HG03460 (cell line): ENCODE measurements at regions not wholly inside any gene's neighbourhood (a gene's known extent, or its start where the extent isn't known, plus 50 kb on each side); places are given as distances from the start of the nearest gene placed in this dataset.
"Not testable (repeated sequence)": the region's sequence is repeated elsewhere in the genome, so short reads cannot be mapped to it uniquely, and the experiment has no call there.

Source experiments
- ATAC-seq: cut with Tn5 transposase; IDR thresholded peaks from one replicate; pipeline ENCODE4 v1.9.1; 2021; ENCODE audit not compliant: unreplicated experiment

DNA sequence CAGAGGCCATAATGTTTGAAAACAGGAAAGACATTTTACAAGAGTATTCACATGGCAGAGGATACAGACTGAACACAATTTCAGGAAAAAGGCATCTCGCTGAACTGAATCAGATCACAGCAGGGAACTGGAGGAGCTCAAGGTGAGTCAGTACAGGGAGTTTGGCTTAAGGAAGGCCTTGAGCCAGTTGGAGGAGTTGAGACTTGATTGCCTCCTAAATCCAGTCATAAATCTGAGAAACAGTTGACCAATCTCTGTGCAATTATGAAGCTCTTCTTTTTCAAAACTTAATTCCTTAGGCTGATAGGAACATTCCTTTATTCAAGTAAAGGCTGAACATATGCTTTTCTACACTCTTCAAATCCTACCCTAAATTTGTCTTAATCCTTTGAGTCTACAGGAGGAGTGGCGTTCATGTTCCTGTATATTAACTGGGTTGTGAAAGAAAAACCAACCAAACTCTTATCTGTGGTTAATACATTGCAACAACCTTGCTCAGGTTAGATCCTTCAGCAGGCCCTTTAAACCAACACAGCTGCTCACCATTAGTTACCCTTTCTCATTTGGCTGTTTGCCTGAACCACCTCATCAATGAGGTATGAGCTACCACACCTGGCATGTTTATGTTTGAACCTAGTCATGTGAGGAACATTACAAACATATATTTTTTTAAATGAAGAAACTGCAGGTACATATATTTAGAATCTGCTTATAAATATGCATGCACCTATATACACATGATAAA is 404.1 kb upstream of the ATP11B start:
- ATAC-seq = no peak

DNA sequence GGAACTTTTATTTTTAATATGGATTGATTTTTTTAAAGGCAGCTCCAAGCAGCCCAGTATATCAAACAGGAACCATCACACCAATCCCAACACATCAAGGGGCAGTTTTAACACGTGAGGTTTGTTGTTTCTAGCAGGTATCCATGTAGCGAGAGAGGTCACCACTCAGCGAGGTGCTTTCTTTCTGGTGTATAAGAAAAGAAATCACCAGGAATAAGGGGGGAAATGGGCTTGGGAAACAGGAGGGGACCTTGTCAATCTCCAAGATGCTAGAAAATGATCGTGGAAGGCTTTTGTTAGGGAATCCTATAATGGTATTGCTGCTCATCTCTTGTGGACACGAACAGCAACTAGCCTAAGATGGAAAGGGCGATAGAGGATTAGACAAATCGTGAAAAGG is 402.9 kb upstream of the ATP11B start:
- no peak for ATAC-seq

DNA sequence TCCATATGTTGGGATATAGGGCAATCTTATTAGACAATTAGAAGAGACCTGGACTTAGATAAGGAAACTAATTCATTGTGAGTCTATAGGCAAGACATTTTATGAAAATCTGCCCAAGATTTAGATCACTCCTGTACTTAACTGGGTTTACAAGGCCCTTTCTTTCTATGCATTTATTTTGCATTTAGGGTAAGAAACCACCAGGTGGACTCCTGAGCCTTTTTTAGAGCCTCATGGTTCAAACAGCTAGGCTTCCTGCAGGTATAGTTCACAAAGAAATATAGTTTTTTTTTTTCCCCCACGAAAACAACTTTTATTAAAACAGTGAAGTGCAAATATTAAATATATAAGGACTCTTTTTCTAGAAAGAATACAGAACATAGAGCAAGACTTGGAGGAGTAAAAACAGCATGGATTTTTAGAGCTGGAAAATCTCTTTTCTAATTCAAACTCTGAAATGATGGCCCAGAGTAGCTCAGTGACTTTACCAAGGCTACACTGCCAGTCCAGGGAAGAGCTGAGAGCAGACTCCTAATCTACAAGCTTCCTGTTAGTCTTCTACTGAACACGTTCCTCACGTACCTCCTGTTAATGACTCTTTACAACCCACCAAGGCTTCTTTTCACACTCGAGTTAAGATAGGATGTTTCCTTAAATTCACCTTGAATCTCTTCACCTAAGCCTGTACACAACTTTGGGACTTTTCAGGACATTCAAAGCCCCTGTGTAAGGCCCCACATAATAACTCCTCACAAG is 400.9 kb upstream of the ATP11B start:
- ATAC-seq = no peak

DNA sequence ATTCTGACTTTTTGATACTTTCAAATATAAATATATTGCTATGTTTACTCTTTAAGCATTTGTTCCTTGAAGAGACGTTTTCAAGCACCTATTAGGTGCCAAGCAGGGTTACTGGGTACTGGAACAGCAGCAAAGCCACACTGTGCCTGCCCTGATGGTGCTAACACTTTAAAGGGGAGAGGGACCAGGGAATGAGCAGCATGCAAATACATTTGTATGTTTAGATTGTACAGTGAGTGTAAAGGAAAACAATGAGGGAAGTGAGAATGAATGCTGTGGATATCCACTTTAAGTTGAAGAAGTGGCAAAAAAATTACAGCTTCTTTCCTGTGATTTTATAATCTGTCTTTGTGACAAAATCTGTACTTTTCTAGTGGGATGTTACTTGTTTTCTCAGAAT is 400.2 kb upstream of the ATP11B start:
- ATAC-seq = no peak

DNA sequence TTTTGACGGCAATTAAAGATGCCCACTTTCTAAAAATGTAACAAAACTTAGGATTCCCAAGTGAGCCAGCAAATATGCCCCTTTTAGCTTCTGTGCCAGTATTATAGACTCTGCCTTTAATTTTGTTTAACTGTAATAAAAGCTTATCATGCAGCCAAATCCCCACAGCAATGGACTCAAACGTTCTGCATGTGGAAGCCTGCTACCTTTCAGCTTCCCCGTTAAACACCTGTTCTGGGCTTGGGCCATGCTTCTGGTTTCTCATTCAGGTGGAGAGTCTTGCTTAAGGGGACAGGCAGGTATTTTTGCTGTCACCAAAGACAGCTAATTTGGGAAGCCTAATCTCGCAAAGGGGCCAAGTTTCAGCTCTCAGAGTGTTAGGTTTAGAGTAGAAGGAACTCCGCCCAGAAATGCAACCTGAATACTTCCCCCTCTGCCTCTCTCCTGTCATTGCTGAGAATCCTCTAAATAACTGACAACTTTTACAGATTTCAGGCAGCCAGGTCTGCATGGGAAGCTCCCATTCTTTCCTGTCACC is 399.4 kb upstream of the ATP11B start:
- no peak for ATAC-seq

DNA sequence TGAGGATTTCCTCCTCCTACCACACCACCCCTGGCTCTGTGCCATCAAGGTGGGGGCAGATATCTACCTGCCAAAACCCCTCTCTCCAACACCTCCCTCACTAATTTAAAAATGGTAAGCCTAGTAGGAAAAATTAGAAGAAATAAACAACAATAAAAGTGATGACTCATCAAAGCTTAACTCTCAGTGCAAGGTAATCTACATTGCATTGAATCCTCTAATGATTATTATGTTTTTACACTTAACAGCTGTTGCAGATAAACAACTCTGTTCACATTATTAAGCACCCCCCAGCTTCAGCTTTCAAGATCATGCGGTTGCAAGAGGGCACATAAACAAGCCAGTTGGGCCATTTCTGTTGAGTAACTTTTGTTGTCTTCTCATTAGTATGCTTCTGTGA is 396.1 kb upstream of the ATP11B start:
- no peak for ATAC-seq

DNA sequence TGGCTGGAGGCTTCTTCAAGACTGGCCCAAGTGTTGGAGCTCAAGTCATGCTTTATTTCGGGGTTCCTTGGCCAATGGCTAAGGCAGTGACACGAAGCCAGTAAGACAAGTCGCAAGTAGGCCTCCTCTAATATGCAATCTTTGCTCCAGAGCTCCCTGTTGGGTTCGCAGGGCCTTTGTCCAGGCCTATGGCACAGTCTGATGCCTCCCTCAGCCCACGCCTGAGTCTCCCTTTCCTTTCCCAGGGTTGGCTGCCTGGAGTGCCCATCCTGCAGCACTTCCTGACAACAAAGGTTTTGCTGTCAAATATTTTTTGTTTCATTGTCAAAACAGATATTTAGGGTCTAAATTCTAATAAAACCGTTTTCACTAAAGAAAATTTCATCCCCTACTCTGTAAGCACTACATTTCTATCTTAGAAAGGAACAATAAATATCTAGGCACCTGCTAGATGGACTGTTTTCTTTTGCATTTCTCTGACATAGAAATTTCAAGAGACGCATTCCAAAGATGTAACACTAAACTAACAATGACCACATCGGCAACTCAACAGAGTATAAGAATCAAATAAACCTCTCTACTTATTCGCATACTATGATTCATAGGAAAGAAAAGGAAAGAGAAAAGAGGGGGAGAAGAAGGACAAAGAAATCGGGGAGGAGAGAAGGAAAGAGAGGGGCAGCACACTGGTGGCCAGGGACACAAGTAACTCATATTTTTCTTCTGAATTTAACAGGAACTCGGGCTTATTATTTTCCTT is 393.1 kb upstream of the ATP11B start:
- ATAC-seq = no peak

DNA sequence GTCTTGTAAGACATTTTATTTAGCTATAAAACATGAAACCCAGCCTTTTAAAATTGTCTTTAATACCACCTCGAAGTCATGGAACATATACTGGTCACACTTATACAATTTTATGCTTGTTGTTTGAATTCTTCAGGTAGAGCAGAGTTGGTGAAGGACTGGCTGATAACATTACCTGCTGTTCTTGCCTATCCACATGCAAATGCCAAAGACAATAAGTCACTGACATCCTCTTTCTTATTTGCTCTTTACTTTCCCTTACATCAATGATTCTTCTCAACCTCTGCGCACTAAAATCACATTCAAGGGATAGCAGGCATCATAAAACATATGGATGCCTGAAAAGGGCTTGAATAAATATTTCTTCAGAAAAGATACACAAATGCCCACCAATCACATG is 392.5 kb upstream of the ATP11B start:
- ATAC-seq = no peak

DNA sequence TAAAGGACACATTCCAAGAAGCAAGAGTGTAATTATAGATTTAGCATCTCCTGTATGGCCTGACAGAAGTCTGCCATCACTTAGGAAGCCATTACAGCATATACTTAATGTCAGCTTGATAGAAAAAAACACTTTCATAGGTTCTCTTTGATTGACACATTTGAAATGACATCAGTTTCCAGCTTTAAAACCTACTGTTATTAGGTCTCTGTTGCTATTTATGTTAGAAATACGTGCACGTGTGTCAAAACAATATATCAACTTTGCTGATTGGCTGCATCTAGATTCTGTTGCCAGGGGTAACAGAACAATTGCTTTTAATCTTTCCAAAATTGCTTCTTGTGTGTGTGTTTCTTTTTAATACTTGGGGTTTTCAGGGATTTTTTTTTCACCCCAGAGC is 389.3 kb upstream of the ATP11B start:
- no peak for ATAC-seq

DNA sequence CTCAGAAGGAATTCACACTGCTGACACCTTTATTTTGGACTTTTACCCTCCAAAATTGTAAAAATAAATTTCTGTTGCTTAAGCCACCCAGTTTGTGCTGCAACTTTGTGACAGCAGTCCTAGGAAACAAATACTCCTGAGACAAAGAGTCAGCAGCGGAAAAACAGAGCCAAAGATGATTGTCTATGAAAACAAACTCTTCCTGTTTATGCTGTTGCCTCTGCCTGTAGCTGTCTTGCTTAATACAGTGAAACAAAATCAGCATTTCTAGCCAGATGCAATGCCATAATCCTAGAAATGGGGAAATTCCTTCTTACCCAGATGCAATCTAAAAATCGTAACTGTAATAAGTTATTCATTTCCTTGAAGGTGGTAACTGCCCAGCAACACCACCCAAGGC is 387.5 kb upstream of the ATP11B start:
- no peak for ATAC-seq

DNA sequence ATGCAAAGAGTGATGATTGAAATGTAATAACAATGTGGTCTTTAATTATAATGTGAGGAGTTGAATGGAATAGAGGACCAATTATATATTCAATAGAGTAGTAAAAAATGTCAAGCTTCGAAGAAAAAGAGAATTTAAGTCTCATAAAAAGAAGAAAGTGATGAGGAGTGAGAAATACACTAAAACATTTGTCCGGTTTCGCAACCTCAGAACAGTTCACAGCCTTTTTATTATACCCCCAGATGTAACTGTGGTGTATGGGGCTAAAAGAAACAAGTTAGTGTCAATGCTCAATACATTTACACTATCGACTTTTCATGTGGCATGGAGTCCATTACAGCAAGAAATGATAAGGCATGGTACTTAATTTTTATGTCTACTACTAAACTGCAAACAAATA is 386.5 kb upstream of the ATP11B start:
- ATAC-seq = no peak

DNA sequence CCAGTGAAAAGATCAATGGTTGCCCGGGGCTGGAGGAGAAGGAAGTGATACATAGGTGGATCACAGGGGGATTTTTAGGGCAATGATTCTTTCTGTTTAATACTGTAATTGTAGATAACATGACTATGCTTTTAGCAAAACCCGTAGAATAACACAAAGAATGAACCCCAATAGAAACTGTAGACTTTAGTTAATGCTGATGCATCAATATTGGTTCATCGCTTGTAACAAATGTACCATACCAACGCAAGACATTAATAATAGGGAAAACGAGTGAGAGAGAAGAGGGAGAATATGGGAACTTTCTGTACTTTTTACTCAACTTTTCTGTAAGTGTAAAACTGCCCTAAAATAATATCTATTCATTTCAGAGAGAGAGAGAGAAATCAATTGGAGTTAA is 383.3 kb upstream of the ATP11B start:
- ATAC-seq = no peak

DNA sequence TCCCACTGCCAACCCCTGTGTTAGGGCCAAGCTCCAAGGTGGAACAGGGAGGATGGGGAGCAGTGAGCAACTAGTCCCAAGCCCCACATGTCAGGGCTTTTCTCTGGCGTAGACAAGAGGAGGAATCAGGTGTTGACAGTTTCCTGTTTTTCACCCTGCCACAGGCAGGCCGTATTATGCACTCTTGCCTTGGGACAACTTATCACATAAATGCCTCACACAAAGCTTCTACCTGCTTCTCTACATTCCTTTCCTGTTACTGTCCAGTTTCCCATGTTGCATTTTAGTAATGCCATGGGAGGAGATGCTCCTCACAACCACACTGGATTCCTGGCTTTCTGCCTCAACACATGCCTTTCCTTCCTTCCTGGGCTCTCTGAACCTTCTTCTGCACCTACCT is 381.2 kb upstream of the ATP11B start:
- no peak for ATAC-seq

DNA sequence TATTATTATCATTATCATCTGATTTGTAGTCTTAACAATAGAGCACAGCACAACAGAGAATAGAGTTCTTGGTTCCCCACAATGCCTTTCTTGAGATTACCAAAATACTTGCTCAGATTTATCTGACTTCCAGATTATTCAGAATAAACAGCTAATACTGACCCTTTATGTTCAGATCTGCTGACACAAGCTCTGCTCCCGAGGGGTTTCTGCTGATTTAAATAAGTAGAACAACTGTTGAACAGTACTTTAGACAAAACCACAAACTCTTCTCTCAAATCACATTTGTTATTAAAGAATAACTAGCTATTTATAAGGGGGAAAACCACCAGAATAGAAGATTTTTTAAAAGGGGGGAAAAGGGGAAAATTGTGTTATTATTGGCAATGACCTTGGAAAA is 380.2 kb upstream of the ATP11B start:
- no peak for ATAC-seq

DNA sequence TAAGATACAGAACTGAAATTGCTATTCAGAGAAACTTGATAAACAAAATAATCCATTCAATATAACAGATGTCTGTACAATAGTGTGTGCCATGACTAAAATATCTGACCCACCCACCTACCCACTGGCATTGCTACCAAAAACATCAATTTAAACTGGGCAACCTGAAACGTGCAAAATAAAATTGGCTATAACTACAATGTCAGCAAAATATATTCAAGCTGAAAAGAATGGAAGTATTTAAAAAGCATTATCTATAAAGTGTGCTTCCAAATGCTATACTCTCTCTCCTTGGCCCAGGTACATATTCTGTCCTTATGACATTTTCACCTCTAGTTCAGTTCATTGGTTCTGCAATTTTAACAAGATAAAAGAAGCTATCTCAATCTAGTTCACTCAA is 379.6 kb upstream of the ATP11B start:
- ATAC-seq = no peak

DNA sequence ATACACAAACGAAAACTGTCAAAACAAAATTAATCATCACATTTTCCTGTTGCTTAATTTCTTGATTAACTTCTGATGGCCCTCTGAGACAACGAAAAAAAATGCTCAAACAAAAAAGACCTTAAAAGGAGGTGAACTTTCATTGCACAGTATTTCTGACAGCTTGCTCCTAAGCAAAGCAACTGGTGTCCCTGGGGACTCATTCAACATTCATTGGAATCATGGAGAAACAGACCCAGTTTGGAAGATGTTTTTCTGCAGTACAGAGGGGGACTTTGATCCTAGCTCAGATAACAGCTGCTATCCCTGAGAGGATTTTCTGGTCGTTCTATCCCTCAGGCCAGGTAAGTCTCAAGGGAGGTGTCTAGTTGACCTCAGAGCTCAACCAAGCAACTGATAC is 378.7 kb upstream of the ATP11B start:
- no peak for ATAC-seq

DNA sequence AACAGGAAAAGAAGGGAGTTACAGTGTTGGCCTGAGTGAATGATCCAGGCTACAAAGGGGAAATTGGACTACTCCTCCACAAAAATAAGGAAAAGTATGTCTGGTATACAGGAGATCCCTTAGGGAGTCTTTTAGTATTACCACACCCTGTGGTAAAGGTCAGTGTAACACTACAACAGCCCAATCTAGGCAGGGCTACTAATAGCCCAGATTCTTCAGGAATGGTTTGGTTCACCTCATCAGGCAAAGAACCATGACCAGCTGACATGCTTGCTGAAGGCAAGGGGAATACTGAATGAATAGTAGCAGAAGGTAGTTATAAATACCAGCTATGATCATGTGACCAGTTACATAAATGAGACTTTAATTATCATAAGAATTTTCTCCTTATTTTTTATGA is 372.6 kb upstream of the ATP11B start:
- ATAC-seq = no peak

DNA sequence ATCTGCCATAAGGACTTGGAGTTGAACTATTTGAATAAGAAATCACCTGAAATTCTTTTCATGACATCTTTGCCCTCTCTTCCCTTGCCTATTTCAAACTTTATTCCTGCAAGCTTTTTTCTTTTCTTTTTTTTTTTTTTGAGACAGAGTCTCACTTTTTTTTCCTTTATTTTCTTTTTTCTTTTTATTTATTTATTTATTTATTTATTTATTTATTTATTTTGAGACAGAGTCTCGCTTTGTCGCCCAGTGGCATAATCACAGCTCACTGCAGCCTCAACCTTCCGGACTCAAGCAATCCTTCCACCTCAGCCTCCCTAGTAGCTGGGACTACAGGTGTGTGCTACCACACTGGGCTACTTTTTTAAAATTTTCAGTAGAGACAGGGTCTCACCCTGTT is 369.3 kb upstream of the ATP11B start:
- no peak for ATAC-seq

DNA sequence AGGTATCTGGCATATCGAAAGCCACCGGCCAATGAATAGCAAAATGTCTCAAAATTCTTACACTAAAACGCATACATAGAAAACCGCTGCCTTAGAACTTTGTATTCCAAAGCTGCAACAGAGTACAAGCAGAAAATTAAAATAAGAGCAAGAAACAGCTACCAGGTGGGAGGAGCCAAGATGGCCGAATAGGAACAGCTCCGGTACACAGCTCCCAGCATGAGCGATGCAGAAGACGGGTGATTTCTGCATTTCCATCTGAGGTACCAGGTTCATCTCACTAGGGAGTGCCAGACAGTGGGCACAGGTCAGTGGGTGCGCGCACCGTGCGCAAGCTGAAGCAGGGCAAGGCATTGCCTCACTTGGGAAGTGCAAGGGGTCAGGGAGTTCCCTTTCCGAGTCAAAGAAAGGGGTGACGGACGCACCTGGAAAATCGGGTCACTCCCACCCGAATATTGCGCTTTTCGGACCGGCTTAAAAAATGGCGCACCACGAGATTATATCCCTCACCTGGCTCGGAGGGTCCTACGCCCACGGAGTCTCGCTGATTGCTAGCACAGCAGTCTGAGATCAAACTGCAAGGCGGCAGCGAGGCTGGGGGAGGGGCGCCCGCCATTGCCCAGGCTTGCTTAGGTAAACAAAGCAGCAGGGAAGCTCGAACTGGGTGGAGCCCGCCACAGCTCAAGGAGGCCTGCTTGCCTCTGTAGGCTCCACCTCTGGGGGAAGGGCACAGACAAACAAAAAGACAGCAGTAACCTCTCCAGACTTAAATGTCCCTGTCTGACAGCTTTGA is 367.2 kb upstream of the ATP11B start:
- ATAC-seq = not testable (repeated sequence)

DNA sequence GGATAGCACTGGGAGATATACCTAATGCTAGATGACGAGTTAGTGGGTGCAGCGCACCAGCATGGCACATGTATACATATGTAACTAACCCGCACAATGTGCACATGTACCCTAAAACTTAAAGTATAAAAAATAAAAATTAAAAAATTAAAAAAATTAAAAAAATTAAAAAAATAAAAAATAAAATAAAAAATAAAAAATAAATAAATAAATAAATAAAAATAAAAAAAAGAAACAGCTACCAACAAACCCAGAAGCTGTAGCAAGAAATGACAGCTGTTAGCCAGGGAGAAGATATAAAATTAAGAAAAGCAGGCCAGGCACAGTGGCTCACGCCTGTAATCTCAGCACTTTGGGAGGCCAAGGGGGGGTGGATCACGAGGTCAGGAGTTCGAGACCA is 361.3 kb upstream of the ATP11B start:
- ATAC-seq = not testable (repeated sequence)

DNA sequence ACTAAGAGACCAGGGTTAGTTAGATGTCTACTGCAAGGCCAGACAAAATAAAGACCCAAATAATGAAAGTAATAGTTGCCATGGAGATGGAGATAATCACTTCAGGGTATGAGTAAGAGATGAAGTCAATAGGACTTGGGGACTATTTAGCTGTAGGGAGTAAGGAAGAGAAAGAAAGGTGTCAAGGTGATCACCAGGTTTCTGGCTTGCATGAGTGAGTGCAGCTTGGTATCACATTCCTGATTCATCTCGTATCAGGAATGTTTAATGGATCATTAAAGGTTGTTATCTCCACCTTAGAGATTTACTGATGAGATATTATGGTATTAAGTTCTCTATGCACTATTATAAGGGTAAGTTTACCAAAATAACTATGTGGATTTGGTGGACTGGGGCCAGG is 357.4 kb upstream of the ATP11B start:
- no peak for ATAC-seq
